ENCODE measurements at regions not wholly inside any gene's neighbourhood (a gene's known extent, or its start where the extent isn't known, plus 50 kb on each side); places are given as distances from the start of the nearest gene placed in this dataset.
A peak's percentile ranks its signal among the peaks of the same experiment; 100 is the strongest.
"Not testable (repeated sequence)": the region's sequence is repeated elsewhere in the genome, so short reads cannot be mapped to it uniquely, and the experiment has no call there.

- not testable (repeated sequence) for H3K27me3 ChIP-seq (ENCODE audit: insufficient read depth, low read length); H3K4me1 ChIP-seq (ENCODE audit: insufficient read depth, low read length); H3K36me3 ChIP-seq (ENCODE audit: insufficient read depth, low read length); H3K4me3 ChIP-seq (ENCODE audit: insufficient read depth, low read length); H3K4me2 ChIP-seq (ENCODE audit: insufficient read depth, low read length); H2AFZ ChIP-seq (ENCODE audit: low read length); H4K20me1 ChIP-seq (ENCODE audit: insufficient read depth, low read length); H3K27ac ChIP-seq (ENCODE audit: low read depth, low read length); H3K79me2 ChIP-seq (ENCODE audit: insufficient read depth, low read length); DNase-seq (ENCODE audit: insufficient read length, low spot score, missing footprints)
- H3K9me3 ChIP-seq (ENCODE audit: low read depth, low read length), result peaks cover 13% of the 10 kb centered on the region
Observed at GRCh38 chr15:20301041-20301390, 240.6 kb downstream of the GOLGA6L6 start.

GRCh38 chr15:20300351-20301040 is 241.1 kb downstream of the GOLGA6L6 start:
- H3K79me2 ChIP-seq (ENCODE audit: insufficient read depth, low read length); H2AFZ ChIP-seq (ENCODE audit: low read length); H3K4me2 ChIP-seq (ENCODE audit: insufficient read depth, low read length); H3K27ac ChIP-seq (ENCODE audit: low read depth, low read length); H3K4me1 ChIP-seq (ENCODE audit: insufficient read depth, low read length); H3K36me3 ChIP-seq (ENCODE audit: insufficient read depth, low read length); DNase-seq (ENCODE audit: insufficient read length, low spot score, missing footprints); H3K27me3 ChIP-seq (ENCODE audit: insufficient read depth, low read length); H4K20me1 ChIP-seq (ENCODE audit: insufficient read depth, low read length); H3K4me3 ChIP-seq (ENCODE audit: insufficient read depth, low read length): not testable (repeated sequence)
- peaks cover 13% of the 10 kb centered on the region for H3K9me3 ChIP-seq (ENCODE audit: low read depth, low read length)

- H3K27ac ChIP-seq (ENCODE audit: low read depth, low read length); DNase-seq (ENCODE audit: insufficient read length, low spot score, missing footprints); H3K4me1 ChIP-seq (ENCODE audit: insufficient read depth, low read length); H3K4me2 ChIP-seq (ENCODE audit: insufficient read depth, low read length); H2AFZ ChIP-seq (ENCODE audit: low read length); H4K20me1 ChIP-seq (ENCODE audit: insufficient read depth, low read length); H3K79me2 ChIP-seq (ENCODE audit: insufficient read depth, low read length); H3K4me3 ChIP-seq (ENCODE audit: insufficient read depth, low read length); H3K27me3 ChIP-seq (ENCODE audit: insufficient read depth, low read length); H3K36me3 ChIP-seq (ENCODE audit: insufficient read depth, low read length): not testable (repeated sequence)
- H3K9me3 ChIP-seq (ENCODE audit: low read depth, low read length), result peaks cover 10% of the 10 kb centered on the region
Observed at GRCh38 chr15:20297603-20298123, 243.9 kb downstream of the GOLGA6L6 start.

GRCh38 chr15:20296261-20296660 is 245.3 kb downstream of the GOLGA6L6 start:
- H3K4me3 ChIP-seq (ENCODE audit: insufficient read depth, low read length); H4K20me1 ChIP-seq (ENCODE audit: insufficient read depth, low read length); H3K36me3 ChIP-seq (ENCODE audit: insufficient read depth, low read length); H3K27me3 ChIP-seq (ENCODE audit: insufficient read depth, low read length); H3K4me2 ChIP-seq (ENCODE audit: insufficient read depth, low read length); H3K9me3 ChIP-seq (ENCODE audit: low read depth, low read length); DNase-seq (ENCODE audit: insufficient read length, low spot score, missing footprints); H3K79me2 ChIP-seq (ENCODE audit: insufficient read depth, low read length); H3K4me1 ChIP-seq (ENCODE audit: insufficient read depth, low read length); H3K27ac ChIP-seq (ENCODE audit: low read depth, low read length); H2AFZ ChIP-seq (ENCODE audit: low read length): not testable (repeated sequence)

GRCh38 chr15:20295238-20295811 is 246.3 kb downstream of the GOLGA6L6 start:
- no peaks in the 10 kb centered on the region for H3K4me1 ChIP-seq (ENCODE audit: insufficient read depth, low read length)
- peak; percentile 72 for DNase-seq (ENCODE audit: insufficient read length, low spot score, missing footprints)
- H3K36me3 ChIP-seq (ENCODE audit: insufficient read depth, low read length), result no peaks in the 10 kb centered on the region
- H3K9me3 ChIP-seq (ENCODE audit: low read depth, low read length), result peaks cover 6% of the 10 kb centered on the region
- H3K4me2 ChIP-seq (ENCODE audit: insufficient read depth, low read length), result no peak overlapping the region
- H3K79me2 ChIP-seq (ENCODE audit: insufficient read depth, low read length), result no peaks in the 10 kb centered on the region
- no peak for TF ChIP-seq CTCF (IDR thresholded peaks at IDR 0.05; ENCODE audit: extremely low read depth, low read depth, low read length)
- no peaks in the 10 kb centered on the region for H3K27me3 ChIP-seq (ENCODE audit: insufficient read depth, low read length)
- no peak overlapping the region for H3K4me3 ChIP-seq (ENCODE audit: insufficient read depth, low read length)
- H4K20me1 ChIP-seq (ENCODE audit: insufficient read depth, low read length), result no peaks in the 10 kb centered on the region
- no peak overlapping the region for H3K27ac ChIP-seq (ENCODE audit: low read depth, low read length)
- no peak overlapping the region for H2AFZ ChIP-seq (ENCODE audit: low read length)
